Activated CD4-positive, alpha-beta T cell treated with anti-CD3 and anti-CD28 coated beads for 36 hours (primary cell): ENCODE measurements at regions not wholly inside any gene's neighbourhood (a gene's known extent, or its start where the extent isn't known, plus 50 kb on each side); places are given as distances from the start of the nearest gene placed in this dataset.

Experiments used
- ATAC-seq: fragments of 200-7000 bp; cut with Tn5 transposase; one replicate; pipeline ENCODE4 v1.10.0; 2021; ENCODE audit warnings: mild to moderate bottlenecking, moderate library complexity
- CTCF ChIA-PET: fragments of 350-600 bp; sonication (Branson Sonifier 250); formaldehyde crosslinking; loops from one replicate; lab custom pipeline; 2021; ENCODE audit warnings: antibody characterized with exemption; lab: Charles Lee
- POLR2A ChIA-PET: fragments of 350-600 bp; sonication (Branson Sonifier 250); formaldehyde crosslinking; loops from one replicate; lab custom pipeline; 2021; ENCODE audit warnings: antibody characterized with exemption, inconsistent platforms; lab: Charles Lee
- DNase-seq: peaks from one replicate; pipeline ENCODE4 v3.0.0-alpha.2; 2020
- H3K27ac Mint-ChIP-seq: one replicate; pipeline ENCODE4 v1.8.0; 2021; ENCODE audit warnings: mixed read lengths
- H3K27me3 Mint-ChIP-seq: one replicate; pipeline ENCODE4 v1.8.0; 2021; ENCODE audit warnings: mixed read lengths
- H3K36me3 Mint-ChIP-seq: one replicate; pipeline ENCODE4 v1.8.0; 2021; ENCODE audit warnings: low read depth, mixed read lengths
- H3K4me1 Mint-ChIP-seq: one replicate; pipeline ENCODE4 v1.8.0; 2021; ENCODE audit warnings: mixed read lengths
- H3K4me3 Mint-ChIP-seq: one replicate; pipeline ENCODE4 v1.8.0; 2021; ENCODE audit warnings: mild to moderate bottlenecking, moderate library complexity, mixed read lengths
- H3K9me3 Mint-ChIP-seq: one replicate; pipeline ENCODE4 v1.8.0; 2021; ENCODE audit warnings: low read depth, mixed read lengths
- intact Hi-C, 2 experiments: fragments of 100-400 bp; cut with DNase I in 1 of 2; cut with micrococcal nuclease in 1 of 2; formaldehyde crosslinking; loops; one replicate each; pipeline versions ENCODE4 v1.14.2 to v1.15.1; 2022 to 2024; cut with DNase I, micrococcal nuclease

- Mint-ChIP-seq H3K27ac (no peak overlapping the region), H3K36me3 (peaks cover 23% of the 10 kb centered on the region), H3K27me3 (no peaks in the 10 kb centered on the region), H3K4me1 (no peaks in the 10 kb centered on the region), H3K4me3 (no peak overlapping the region), H3K9me3 (no peaks in the 10 kb centered on the region)
- ChIA-PET POLR2A (no interaction called here), CTCF (no interaction called here)
- intact Hi-C loops: no loop called here
- ATAC-seq (no peak), DNase-seq (no peak)
These were observed 202.1 kb downstream of the OR13H1 start for GRCh38 chrX:131745942-131746489.

GRCh38 chrX:131746491-131746968 lies 202.7 kb downstream of the OR13H1 start:
- H3K36me3 Mint-ChIP-seq: peaks cover 20% of the 10 kb centered on the region
- intact Hi-C loops: no loop called here
- no peak for DNase-seq
- H3K27ac Mint-ChIP-seq: no peak overlapping the region
- no peaks in the 10 kb centered on the region for H3K9me3 Mint-ChIP-seq
- H3K4me3 Mint-ChIP-seq: no peak overlapping the region
- H3K27me3 Mint-ChIP-seq: no peaks in the 10 kb centered on the region
- H3K4me1 Mint-ChIP-seq: no peaks in the 10 kb centered on the region
- ChIA-PET CTCF (no interaction called here), POLR2A (interaction anchor here (0.6 kb wide), 1 partner anchor 328 kb away, joined by 3 read pairs; no protein-coding TSS in a partner anchor)
- ATAC-seq: no peak

DNA sequence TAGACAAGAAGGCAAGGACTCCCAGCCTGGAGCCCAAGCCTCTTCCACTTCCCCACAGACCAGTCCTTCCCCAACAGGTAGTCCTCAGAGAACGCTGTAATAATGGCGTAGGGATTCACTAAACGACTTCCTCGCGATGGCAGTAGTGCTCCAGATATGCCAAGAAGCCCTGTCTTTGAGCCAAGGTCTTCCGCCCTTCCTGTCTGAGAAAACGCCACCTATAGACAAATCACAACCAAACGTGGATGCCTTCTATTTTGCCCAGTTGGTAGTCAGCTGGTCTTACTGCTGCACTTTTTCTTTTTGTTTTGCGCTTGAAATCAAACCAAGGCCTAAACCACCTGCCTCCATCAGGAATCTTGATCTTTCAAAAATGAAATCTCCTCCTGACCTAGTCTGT lies 203.3 kb downstream of the OR13H1 start:
- H3K36me3 Mint-ChIP-seq: peaks cover 15% of the 10 kb centered on the region
- H3K4me1 Mint-ChIP-seq: no peaks in the 10 kb centered on the region
- H3K27ac Mint-ChIP-seq: no peak overlapping the region
- no peak overlapping the region for H3K4me3 Mint-ChIP-seq
- POLR2A ChIA-PET: interaction anchor here (0.6 kb wide), 1 partner anchor 328 kb away, joined by 3 read pairs; no protein-coding TSS in a partner anchor
- CTCF ChIA-PET: no interaction called here
- no peak for DNase-seq
- no peak for ATAC-seq
- no peaks in the 10 kb centered on the region for H3K27me3 Mint-ChIP-seq
- H3K9me3 Mint-ChIP-seq: no peaks in the 10 kb centered on the region
- intact Hi-C loops: no loop called here

DNA sequence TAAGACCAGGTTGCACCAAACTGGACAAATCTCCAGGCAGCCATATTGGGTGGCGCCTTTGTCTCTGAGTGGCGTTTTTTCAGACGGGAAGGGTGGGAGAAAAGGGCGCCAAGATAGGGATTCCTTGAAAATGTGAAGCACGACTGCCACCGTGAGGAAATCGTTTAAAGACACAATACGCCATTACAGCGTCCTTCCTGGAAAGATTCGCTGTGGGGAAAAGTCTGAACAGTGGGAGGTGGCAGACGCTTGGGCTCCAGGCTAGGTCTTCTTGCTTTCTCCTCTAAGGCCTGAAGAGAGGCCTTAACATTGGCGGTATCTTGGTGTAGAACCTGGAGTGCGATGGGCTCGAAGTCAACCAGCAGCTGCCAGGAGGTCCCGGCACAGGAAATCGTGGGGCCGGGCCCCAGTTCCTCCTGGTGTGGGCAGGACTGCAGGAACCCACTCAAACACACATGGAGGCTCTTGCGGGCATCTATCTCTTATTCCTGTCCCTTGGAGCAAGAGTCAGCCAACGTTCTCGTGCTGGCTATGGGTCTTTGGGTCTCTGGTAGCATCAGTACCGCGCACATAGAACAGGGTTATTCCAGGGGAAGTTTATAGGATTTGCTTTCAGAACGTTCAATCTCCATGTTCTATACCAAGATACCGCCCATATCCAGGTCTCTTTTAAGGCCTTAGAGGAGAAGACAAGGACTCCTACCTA lies 208.8 kb downstream of the OR13H1 start:
- no peaks in the 10 kb centered on the region for H3K9me3 Mint-ChIP-seq
- DNase-seq: no peak
- ChIA-PET POLR2A (no interaction called here), CTCF (no interaction called here)
- peaks cover 3% of the 10 kb centered on the region for H3K36me3 Mint-ChIP-seq
- intact Hi-C loops: no loop called here
- no peak for ATAC-seq
- no peaks in the 10 kb centered on the region for H3K4me1 Mint-ChIP-seq
- no peaks in the 10 kb centered on the region for H3K27me3 Mint-ChIP-seq
- no peak overlapping the region for H3K4me3 Mint-ChIP-seq
- no peak overlapping the region for H3K27ac Mint-ChIP-seq

GRCh38 chrX:131762802-131763234 lies 218.9 kb downstream of the OR13H1 start:
- CTCF ChIA-PET: no interaction called here
- Mint-ChIP-seq H3K4me1 (no peaks in the 10 kb centered on the region), H3K4me3 (no peak overlapping the region), H3K36me3 (peaks cover 14% of the 10 kb centered on the region), H3K27ac (no peak overlapping the region), H3K27me3 (no peaks in the 10 kb centered on the region), H3K9me3 (no peaks in the 10 kb centered on the region)
- POLR2A ChIA-PET: no interaction called here
- intact Hi-C loops: no loop called here
- DNase-seq (no peak), ATAC-seq (no peak)

DNA sequence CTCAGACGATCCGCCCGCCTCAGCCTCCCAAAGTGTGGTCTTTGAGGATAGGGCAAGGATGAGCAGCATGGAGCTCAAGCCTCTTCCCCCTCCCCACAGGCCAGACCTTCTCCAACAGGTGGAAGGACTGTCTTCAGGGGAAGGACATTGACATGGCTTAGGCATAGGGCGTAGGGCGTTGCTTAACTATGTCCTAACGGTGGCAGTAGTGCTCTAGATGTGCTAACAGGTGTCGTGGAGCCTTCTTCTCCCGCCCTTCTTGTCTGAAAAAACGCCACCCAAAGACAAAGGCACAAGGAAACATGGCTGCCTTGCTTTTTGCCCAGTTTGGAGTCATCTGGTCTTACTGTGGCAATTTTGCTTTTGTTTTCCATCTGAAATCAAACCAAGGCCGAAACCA lies 219.8 kb downstream of the OR13H1 start:
- Mint-ChIP-seq H3K4me3 (no peak overlapping the region), H3K27ac (no peak overlapping the region), H3K27me3 (no peaks in the 10 kb centered on the region), H3K36me3 (peaks cover 20% of the 10 kb centered on the region), H3K4me1 (no peaks in the 10 kb centered on the region), H3K9me3 (no peaks in the 10 kb centered on the region)
- DNase-seq: no peak
- ATAC-seq: no peak
- CTCF ChIA-PET: no interaction called here
- POLR2A ChIA-PET: no interaction called here
- intact Hi-C loops: no loop called here

- ChIA-PET POLR2A (no interaction called here), CTCF (no interaction called here)
- H3K27me3 Mint-ChIP-seq: no peaks in the 10 kb centered on the region
- no peak for ATAC-seq
- no peaks in the 10 kb centered on the region for H3K9me3 Mint-ChIP-seq
- no peak overlapping the region for H3K27ac Mint-ChIP-seq
- DNase-seq: no peak
- peaks cover 20% of the 10 kb centered on the region for H3K36me3 Mint-ChIP-seq
- intact Hi-C loops: no loop called here
- no peaks in the 10 kb centered on the region for H3K4me1 Mint-ChIP-seq
- no peak overlapping the region for H3K4me3 Mint-ChIP-seq
These were observed 220.3 kb downstream of the OR13H1 start for GRCh38 chrX:131764216-131764615.

DNA sequence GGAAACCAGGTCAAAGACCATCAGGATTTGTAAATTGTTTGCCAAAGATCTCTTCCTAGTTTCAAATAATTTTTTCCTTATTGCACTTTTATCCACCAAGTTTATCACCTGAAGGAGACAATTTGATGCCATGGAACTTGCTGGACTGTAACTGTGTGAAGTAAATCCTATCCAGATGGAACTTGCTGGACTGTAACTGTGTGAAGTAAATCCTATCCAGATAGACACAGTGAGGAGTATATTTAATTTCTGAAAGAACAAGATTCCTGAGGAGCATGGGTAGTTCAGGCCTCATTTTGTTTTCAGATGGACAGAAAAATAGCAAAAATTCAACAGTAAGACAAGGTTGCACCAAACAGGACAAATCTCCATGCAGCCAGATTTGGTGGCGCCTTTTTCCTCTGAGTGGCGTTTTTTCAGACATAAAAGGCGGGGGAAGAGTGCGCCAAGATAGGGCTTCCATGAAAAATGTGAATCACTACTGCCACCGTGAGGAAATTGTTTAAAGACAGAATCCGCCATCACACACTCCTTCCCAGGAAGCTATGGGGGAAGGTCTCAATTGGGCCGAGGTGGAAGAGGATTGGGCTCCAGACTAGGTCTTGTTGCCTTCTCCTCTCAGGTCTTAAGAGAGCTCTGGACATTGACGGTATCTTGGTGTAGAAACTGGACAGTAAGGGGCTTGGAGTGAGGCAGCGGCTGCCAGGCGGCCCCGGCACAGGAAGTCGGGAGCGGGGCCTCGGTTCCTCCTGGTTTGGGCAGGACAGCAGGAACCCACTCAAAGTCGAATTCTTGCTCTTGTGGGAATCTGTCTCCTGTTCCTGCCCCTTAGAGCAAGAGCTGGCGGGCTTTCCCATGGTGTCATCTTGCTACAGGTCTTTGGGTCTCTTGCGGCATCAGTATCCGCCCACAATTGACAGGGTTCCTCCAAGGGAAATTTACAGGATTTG lies 234.7 kb downstream of the OR13H1 start:
- POLR2A ChIA-PET: no interaction called here
- intact Hi-C loops: no loop called here
- ATAC-seq: no peak
- Mint-ChIP-seq H3K36me3 (peaks cover 4% of the 10 kb centered on the region), H3K4me3 (no peak overlapping the region), H3K27ac (no peak overlapping the region), H3K27me3 (no peaks in the 10 kb centered on the region), H3K4me1 (no peaks in the 10 kb centered on the region), H3K9me3 (no peaks in the 10 kb centered on the region)
- CTCF ChIA-PET: interaction anchor here (0.7 kb wide), 1 partner anchor 103 kb away, joined by 3 read pairs; no protein-coding TSS in a partner anchor
- no peak for DNase-seq

DNA sequence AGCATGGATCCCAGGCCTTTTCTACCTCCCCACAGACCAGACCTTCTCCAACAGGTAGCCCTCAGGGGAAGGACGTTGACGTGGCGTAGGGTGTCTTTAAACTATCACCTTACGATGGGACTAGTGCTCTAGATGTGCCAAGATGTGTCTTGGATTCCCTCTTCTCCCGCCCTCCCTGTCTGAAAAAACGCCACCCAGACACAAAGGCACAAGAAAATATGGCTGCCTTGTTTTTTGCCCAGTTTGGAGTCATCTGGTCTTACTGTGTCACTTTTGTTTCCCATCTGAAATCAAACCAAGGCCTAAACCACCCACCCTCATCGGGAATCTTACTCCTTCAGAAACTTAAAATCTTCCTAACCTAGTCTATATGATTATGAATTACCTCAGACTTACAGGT lies 235.4 kb downstream of the OR13H1 start:
- intact Hi-C loops: no loop called here
- ATAC-seq (no peak), DNase-seq (no peak)
- Mint-ChIP-seq H3K9me3 (no peaks in the 10 kb centered on the region), H3K36me3 (peaks cover 4% of the 10 kb centered on the region), H3K4me1 (no peaks in the 10 kb centered on the region), H3K4me3 (no peak overlapping the region), H3K27me3 (no peaks in the 10 kb centered on the region), H3K27ac (no peak overlapping the region)
- ChIA-PET CTCF (no interaction called here), POLR2A (no interaction called here)

DNA sequence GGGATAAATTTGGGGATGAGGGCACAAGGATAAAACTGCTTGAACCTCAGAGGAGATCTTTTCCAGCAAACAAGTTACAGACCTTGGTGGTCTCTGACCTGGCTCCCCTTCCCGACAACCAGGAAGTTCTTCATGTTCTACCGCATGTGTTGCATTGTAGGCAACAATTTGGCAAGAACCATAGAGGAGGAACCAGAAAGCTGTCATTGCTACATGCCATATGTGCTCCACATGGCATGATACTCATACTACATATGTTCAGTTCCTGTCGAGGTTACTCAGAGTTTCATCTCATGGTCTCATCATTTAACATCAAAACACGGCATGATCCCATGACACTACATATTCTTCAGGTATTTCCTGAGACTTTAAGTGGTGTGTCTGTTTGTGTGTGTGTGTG lies 235.9 kb downstream of the OR13H1 start:
- no peak overlapping the region for H3K27ac Mint-ChIP-seq
- H3K4me1 Mint-ChIP-seq: no peaks in the 10 kb centered on the region
- no peaks in the 10 kb centered on the region for H3K27me3 Mint-ChIP-seq
- ChIA-PET POLR2A (no interaction called here), CTCF (no interaction called here)
- peaks cover 4% of the 10 kb centered on the region for H3K36me3 Mint-ChIP-seq
- intact Hi-C loops: no loop called here
- no peak for DNase-seq
- no peak for ATAC-seq
- H3K9me3 Mint-ChIP-seq: no peaks in the 10 kb centered on the region
- H3K4me3 Mint-ChIP-seq: no peak overlapping the region

- intact Hi-C loops: no loop called here
- Mint-ChIP-seq H3K36me3 (peaks cover 4% of the 10 kb centered on the region), H3K27me3 (no peaks in the 10 kb centered on the region), H3K9me3 (no peaks in the 10 kb centered on the region), H3K4me1 (no peaks in the 10 kb centered on the region), H3K27ac (no peak overlapping the region), H3K4me3 (no peak overlapping the region)
- no peak for ATAC-seq
- no peak for DNase-seq
- CTCF ChIA-PET: no interaction called here
- POLR2A ChIA-PET: no interaction called here
These were observed 238.8 kb downstream of the OR13H1 start for GRCh38 chrX:131782646-131783045.
